Osteocyte (in vitro differentiated cells): ENCODE measurements at regions not wholly inside any gene's neighbourhood (a gene's known extent, or its start where the extent isn't known, plus 50 kb on each side); places are given as distances from the start of the nearest gene placed in this dataset.

Source experiments
- DNase-seq: peaks from one replicate; pipeline ENCODE4 v3.0.0; 2021; ENCODE audit warnings: mixed read lengths; ENCODE audit not compliant: unreplicated experiment; ENCODE audit errors: extremely low spot score
- H3K27ac Mint-ChIP-seq: one replicate; pipeline ENCODE4 v1.8.0; 2021; ENCODE audit warnings: mild to moderate bottlenecking, mixed read lengths; ENCODE audit not compliant: unreplicated experiment
- H3K27me3 Mint-ChIP-seq: one replicate; pipeline ENCODE4 v1.8.0; 2021; ENCODE audit warnings: mixed read lengths; ENCODE audit not compliant: unreplicated experiment
- H3K36me3 Mint-ChIP-seq: one replicate; pipeline ENCODE4 v1.8.0; 2021; ENCODE audit warnings: mixed read lengths; ENCODE audit not compliant: unreplicated experiment
- H3K4me1 Mint-ChIP-seq: one replicate; pipeline ENCODE4 v1.8.0; 2021; ENCODE audit warnings: mixed read lengths; ENCODE audit not compliant: unreplicated experiment
- H3K4me3 Mint-ChIP-seq: one replicate; pipeline ENCODE4 v1.8.0; 2021; ENCODE audit warnings: mild to moderate bottlenecking, moderate library complexity, mixed read lengths; ENCODE audit not compliant: unreplicated experiment
- H3K9me3 Mint-ChIP-seq: one replicate; pipeline ENCODE4 v1.8.0; 2021; ENCODE audit warnings: mixed read lengths; ENCODE audit not compliant: unreplicated experiment
- CTCF ChIP-seq: fragments of 200-600 bp; sonication (generic); IDR thresholded peaks from 2 replicates; pipeline ENCODE4 v1.5.0; 2021; ENCODE audit warnings: antibody characterized with exemption, mild to moderate bottlenecking, moderate library complexity

GRCh38 chr11:30106222-30107181, 89.7 kb upstream of the KCNA4 start:
- H3K4me1 Mint-ChIP-seq: no peaks in the 10 kb centered on the region
- no peak for DNase-seq
- no peak overlapping the region for H3K4me3 Mint-ChIP-seq
- H3K27ac Mint-ChIP-seq: no peak overlapping the region
- TF ChIP-seq CTCF: no peak
- no peaks in the 10 kb centered on the region for H3K27me3 Mint-ChIP-seq
- peaks cover 5% of the 10 kb centered on the region for H3K9me3 Mint-ChIP-seq
- H3K36me3 Mint-ChIP-seq: no peaks in the 10 kb centered on the region

- no peaks in the 10 kb centered on the region for H3K4me1 Mint-ChIP-seq
- H3K9me3 Mint-ChIP-seq: no peaks in the 10 kb centered on the region
- H3K36me3 Mint-ChIP-seq: no peaks in the 10 kb centered on the region
- no peak overlapping the region for H3K27ac Mint-ChIP-seq
- no peak for DNase-seq
- no peak overlapping the region for H3K4me3 Mint-ChIP-seq
- no peak for TF ChIP-seq CTCF
- H3K27me3 Mint-ChIP-seq: peaks cover 1% of the 10 kb centered on the region
Observed at GRCh38 chr11:30107899-30108298, 91.1 kb upstream of the KCNA4 start.

- Mint-ChIP-seq H3K9me3 (no peaks in the 10 kb centered on the region), H3K4me3 (no peak overlapping the region), H3K27ac (no peak overlapping the region), H3K4me1 (no peaks in the 10 kb centered on the region), H3K36me3 (no peaks in the 10 kb centered on the region), H3K27me3 (peaks cover 2% of the 10 kb centered on the region)
- no peak for DNase-seq
- no peak for TF ChIP-seq CTCF
Observed at GRCh38 chr11:30109774-30110173, 92.9 kb upstream of the KCNA4 start.

- no peak overlapping the region for H3K4me3 Mint-ChIP-seq
- no peaks in the 10 kb centered on the region for H3K4me1 Mint-ChIP-seq
- peaks cover 2% of the 10 kb centered on the region for H3K27me3 Mint-ChIP-seq
- no peak for DNase-seq
- H3K36me3 Mint-ChIP-seq: no peaks in the 10 kb centered on the region
- no peak for TF ChIP-seq CTCF
- no peaks in the 10 kb centered on the region for H3K9me3 Mint-ChIP-seq
- no peak overlapping the region for H3K27ac Mint-ChIP-seq
Observed at GRCh38 chr11:30110691-30111090, 93.9 kb upstream of the KCNA4 start.

GRCh38 chr11:30111786-30112185, 95.0 kb upstream of the KCNA4 start:
- no peaks in the 10 kb centered on the region for H3K9me3 Mint-ChIP-seq
- H3K36me3 Mint-ChIP-seq: no peaks in the 10 kb centered on the region
- no peak for DNase-seq
- no peak overlapping the region for H3K4me3 Mint-ChIP-seq
- H3K27ac Mint-ChIP-seq: no peak overlapping the region
- no peak for TF ChIP-seq CTCF
- H3K27me3 Mint-ChIP-seq: peaks cover 2% of the 10 kb centered on the region
- H3K4me1 Mint-ChIP-seq: no peaks in the 10 kb centered on the region
